ENCODE measurements at regions not wholly inside any gene's neighbourhood (a gene's known extent, or its start where the extent isn't known, plus 50 kb on each side); places are given as distances from the start of the nearest gene placed in this dataset.

- no peak for TF ChIP-seq SUZ12 (IDR thresholded peaks at IDR 0.05; ENCODE audit: extremely low read depth, insufficient read depth, insufficient read length)
- no peak for TF ChIP-seq YY1 (IDR thresholded peaks at IDR 0.05; ENCODE audit: insufficient read depth, insufficient read length)
- no peak for TF ChIP-seq ZNF274 (IDR thresholded peaks at IDR 0.05; ENCODE audit: low read depth, low read length)
Observed at GRCh38 chr16:79517156-79517555, 83.4 kb downstream of the MAF start.
